Right atrium auricular region (tissue), 2 donors: ENCODE measurements at regions not wholly inside any gene's neighbourhood (a gene's known extent, or its start where the extent isn't known, plus 50 kb on each side); places are given as distances from the start of the nearest gene placed in this dataset.

Experiments used
- DNase-seq: peaks from one replicate; pipeline ENCODE4 v3.0.0-alpha.2; 2019; ENCODE audit warnings: low spot score
- H3K27ac ChIP-seq, 2 donors: fragments of 200-600 bp; sonication (generic); 1 replicate in 1 of 2; 2 replicates in 1 of 2; pipeline ENCODE4 v1.5.1; 2016 to 2019
- H3K27me3 ChIP-seq, 2 donors: fragments of 200-600 bp; sonication (generic); one replicate each; pipeline versions ENCODE4 v1.5.1 to v1.6.0; 2017 to 2019
- H3K36me3 ChIP-seq: fragments of 200-600 bp; sonication (generic); one replicate; pipeline ENCODE4 v1.5.1; 2016
- H3K4me1 ChIP-seq, 2 donors: fragments of 200-600 bp; sonication (generic); one replicate each; pipeline versions ENCODE4 v1.5.1 to v1.6.0; 2017 to 2019
- H3K4me3 ChIP-seq, 2 donors: fragments of 200-600 bp; sonication (generic); 1 replicate in 1 of 2; 2 replicates in 1 of 2; pipeline ENCODE4 v1.5.1; 2017 to 2019; ENCODE audit warnings: mild to moderate bottlenecking in 1 of 2, moderate library complexity in 1 of 2
- H3K9me3 ChIP-seq, 2 donors: fragments of 200-600 bp; sonication (generic); one replicate each; pipeline ENCODE4 v1.5.1; 2019
- CTCF ChIP-seq, 2 donors: fragments of 200-600 bp; sonication (generic); IDR thresholded peaks; one replicate each; pipeline ENCODE4 v1.5.1; 2019; ENCODE audit warnings: antibody characterized with exemption in 2 of 2

DNA sequence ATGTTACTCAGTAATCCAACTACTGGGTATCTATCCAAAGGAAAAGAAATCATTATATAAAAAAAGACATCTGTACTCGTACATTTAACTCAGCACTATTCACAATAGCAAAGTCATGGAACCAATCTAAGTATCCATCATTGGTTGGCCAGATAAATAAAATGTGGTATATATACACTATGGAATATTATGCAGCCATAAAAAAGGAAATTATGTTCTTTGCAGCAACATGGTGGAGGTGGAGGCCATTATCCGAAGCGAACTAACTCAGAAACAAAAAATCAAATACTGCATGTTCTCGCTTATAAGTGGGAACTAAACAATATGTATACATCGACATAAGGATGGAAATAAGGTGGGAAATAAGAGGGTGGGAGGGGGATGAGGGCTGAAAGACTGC lies 56.2 kb upstream of the ANTXRL start:
- H3K4me3 ChIP-seq, result no peak overlapping the region
- H3K4me1 ChIP-seq, result no peaks in the 10 kb centered on the region
- TF ChIP-seq CTCF (IDR thresholded peaks at IDR 0.05), result no peak
- H3K27ac ChIP-seq, result no peak overlapping the region
- no peaks in the 10 kb centered on the region for H3K36me3 ChIP-seq
- peaks cover 0 to 4% of the 10 kb centered on the region in 2 donors for H3K9me3 ChIP-seq
- no peak for DNase-seq
- H3K27me3 ChIP-seq, result no peaks in the 10 kb centered on the region

DNA sequence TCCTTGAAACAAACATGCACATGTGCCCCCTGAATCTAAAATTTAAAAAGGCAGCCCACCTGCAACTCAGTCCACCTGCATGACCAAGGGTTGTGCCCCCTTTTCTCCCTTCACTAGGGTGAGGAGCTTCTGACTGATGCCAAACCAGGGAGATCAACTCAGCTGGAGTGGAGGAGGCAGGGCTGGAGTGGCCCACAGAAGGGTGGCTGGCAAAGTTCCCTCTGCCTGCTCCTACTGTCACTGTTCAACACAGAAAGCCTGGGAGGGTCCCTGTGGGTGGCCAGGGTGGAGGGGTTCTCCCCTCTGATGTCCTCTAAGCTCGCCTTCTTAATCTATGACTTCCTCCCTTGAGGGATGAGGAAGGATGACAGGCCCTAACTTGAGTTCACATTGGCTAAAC lies 55.7 kb upstream of the ANTXRL start:
- Histone ChIP-seq H3K27ac (no peak overlapping the region), H3K4me1 (no peaks in the 10 kb centered on the region), H3K36me3 (no peaks in the 10 kb centered on the region), H3K4me3 (no peak overlapping the region), H3K9me3 (peaks cover 0 to 4% of the 10 kb centered on the region in 2 donors), H3K27me3 (no peaks in the 10 kb centered on the region)
- no peak for DNase-seq
- no peak for TF ChIP-seq CTCF (IDR thresholded peaks at IDR 0.05)

DNA sequence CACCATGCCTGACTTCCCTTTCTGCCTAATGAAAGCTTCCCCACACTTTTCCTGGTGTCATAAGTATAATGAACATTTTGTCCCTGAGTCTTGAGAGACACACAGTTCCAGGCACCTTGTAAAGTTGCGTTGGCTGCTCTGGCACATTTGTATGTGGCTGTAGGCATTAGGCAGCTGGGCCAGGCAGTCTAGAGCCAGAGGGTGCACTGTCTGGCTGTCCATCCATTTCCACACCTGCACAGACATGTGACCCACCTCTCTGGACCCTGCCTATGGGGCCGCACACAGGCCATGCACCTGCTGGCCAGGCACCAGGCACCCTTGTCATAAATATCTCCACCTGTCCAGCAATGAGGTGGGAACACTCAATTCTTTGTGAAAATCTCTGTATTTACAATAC lies 54.7 kb upstream of the ANTXRL start:
- Histone ChIP-seq H3K27me3 (no peaks in the 10 kb centered on the region), H3K9me3 (peaks cover 0 to 4% of the 10 kb centered on the region in 2 donors), H3K4me3 (no peak overlapping the region), H3K4me1 (no peaks in the 10 kb centered on the region), H3K27ac (no peak overlapping the region), H3K36me3 (no peaks in the 10 kb centered on the region)
- no peak for TF ChIP-seq CTCF (IDR thresholded peaks at IDR 0.05)
- peak; percentile 28 for DNase-seq

DNA sequence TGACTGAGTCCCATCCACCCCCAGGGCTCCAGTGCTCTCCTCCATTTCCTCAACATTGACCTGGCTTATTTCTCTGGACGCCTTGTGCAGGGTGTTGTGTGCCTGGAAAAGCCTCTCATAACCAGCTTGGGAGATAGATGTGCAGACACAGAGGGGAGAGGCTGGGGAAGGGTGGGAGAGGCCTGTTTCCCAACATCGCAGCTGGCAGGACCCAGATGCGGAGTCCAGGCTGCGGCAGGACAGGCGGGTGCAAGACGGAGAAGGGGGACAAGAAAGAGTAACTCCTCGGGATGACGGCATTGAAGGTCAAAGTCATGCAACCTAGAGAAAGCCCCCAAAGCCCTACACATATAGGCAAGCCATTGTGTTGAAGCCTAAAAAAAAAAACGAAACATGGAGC lies 54.1 kb upstream of the ANTXRL start:
- H3K27me3 ChIP-seq, result no peaks in the 10 kb centered on the region
- peak; percentile 13 for DNase-seq
- no peaks in the 10 kb centered on the region for H3K36me3 ChIP-seq
- peaks cover 0 to 4% of the 10 kb centered on the region in 2 donors for H3K9me3 ChIP-seq
- H3K4me3 ChIP-seq, result no peak overlapping the region
- no peak overlapping the region for H3K27ac ChIP-seq
- TF ChIP-seq CTCF (IDR thresholded peaks at IDR 0.05), result no peak
- H3K4me1 ChIP-seq, result no peaks in the 10 kb centered on the region

- peak; percentile 16 for DNase-seq
- no peak overlapping the region for H3K27ac ChIP-seq
- H3K36me3 ChIP-seq, result no peaks in the 10 kb centered on the region
- peaks cover 0 to 4% of the 10 kb centered on the region in 2 donors for H3K9me3 ChIP-seq
- H3K4me1 ChIP-seq, result no peaks in the 10 kb centered on the region
- no peak overlapping the region for H3K4me3 ChIP-seq
- TF ChIP-seq CTCF (IDR thresholded peaks at IDR 0.05), result no peak
- no peaks in the 10 kb centered on the region for H3K27me3 ChIP-seq
Measured at GRCh38 chr10:46233181-46233580, 53.6 kb upstream of the ANTXRL start.

GRCh38 chr10:46234026-46234425 lies 52.8 kb upstream of the ANTXRL start:
- no peak overlapping the region for H3K27ac ChIP-seq
- H3K4me3 ChIP-seq, result no peak overlapping the region
- peak; percentile 49 for DNase-seq
- H3K36me3 ChIP-seq, result no peaks in the 10 kb centered on the region
- H3K27me3 ChIP-seq, result no peaks in the 10 kb centered on the region
- H3K9me3 ChIP-seq, result peaks cover 0 to 4% of the 10 kb centered on the region in 2 donors
- TF ChIP-seq CTCF (IDR thresholded peaks at IDR 0.05), result no peak
- H3K4me1 ChIP-seq, result no peaks in the 10 kb centered on the region
